Activated T-cell treated with anti-CD3 and anti-CD28 coated beads for 24 hours (primary cell): ENCODE measurements at regions not wholly inside any gene's neighbourhood (a gene's known extent, or its start where the extent isn't known, plus 50 kb on each side); places are given as distances from the start of the nearest gene placed in this dataset.
"Not testable (repeated sequence)": the region's sequence is repeated elsewhere in the genome, so short reads cannot be mapped to it uniquely, and the experiment has no call there.

Source experiments
- DNase-seq: peaks from one replicate; pipeline ENCODE4 v3.0.0-alpha.2; 2020; ENCODE audit warnings: low read depth

- no peak for DNase-seq
Observed at GRCh38 chr9:119917175-119917574, 547.9 kb upstream of the BRINP1 start.

DNA sequence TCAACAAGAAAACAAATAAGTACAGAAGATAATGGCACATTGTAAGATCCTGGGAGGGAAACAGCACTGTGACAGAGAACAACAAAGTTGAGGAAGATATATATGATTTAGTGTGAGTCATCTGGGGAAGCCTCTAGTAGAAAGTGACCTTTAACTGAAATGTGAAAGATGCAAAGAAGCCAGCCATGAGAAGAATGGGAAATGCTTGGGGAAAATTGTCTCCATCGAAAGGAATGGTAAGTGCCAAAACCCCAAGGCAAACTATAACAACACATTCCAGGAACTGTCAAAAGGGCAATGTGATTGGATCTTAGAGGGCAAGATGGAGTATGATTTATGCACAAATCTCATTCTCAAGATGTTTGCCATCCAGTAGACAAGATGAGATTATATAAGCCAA lies 537.8 kb upstream of the BRINP1 start:
- DNase-seq, result no peak

GRCh38 chr9:119905724-119906123 lies 536.5 kb upstream of the BRINP1 start:
- no peak for DNase-seq

GRCh38 chr9:119903851-119904250 lies 534.6 kb upstream of the BRINP1 start:
- no peak for DNase-seq

DNA sequence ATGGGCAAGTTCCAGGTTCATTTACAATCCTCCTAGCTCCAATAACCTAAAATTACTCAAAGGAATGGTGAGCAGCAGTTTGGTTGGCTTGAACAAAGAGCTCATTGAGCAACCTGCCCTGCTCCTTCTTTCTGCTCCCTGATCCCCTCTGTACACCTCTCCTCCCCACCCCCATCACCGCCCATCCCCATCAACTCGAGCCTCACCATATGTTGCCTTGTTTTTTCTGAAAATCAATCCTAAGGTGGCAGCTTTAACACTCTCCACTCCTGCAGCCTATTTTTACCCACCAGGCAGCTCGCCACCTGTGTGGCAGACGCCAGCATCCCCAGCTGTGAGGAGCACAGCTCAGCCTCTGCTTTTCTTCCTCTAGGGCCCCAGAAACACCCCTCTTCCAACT lies 533.4 kb upstream of the BRINP1 start:
- DNase-seq, result no peak

DNA sequence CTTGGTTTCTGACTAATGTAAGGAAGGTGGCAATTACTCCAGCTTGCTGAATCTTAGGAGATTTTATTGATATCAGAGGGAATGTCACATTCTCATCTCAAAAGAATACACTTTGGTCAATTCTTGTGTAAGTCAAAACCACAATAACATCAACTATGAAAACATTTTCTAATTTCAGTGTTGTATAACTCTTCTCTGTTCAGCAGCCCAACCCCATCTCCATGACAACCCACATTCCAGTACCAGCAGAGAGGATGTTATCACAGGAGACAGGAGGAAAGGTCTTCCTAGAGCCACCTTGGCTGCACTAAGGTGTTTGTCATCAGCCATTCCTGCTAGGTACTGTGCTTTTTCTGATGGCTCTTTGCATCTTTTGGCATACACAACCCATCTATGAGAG lies 529.1 kb upstream of the BRINP1 start:
- DNase-seq, result no peak

DNA sequence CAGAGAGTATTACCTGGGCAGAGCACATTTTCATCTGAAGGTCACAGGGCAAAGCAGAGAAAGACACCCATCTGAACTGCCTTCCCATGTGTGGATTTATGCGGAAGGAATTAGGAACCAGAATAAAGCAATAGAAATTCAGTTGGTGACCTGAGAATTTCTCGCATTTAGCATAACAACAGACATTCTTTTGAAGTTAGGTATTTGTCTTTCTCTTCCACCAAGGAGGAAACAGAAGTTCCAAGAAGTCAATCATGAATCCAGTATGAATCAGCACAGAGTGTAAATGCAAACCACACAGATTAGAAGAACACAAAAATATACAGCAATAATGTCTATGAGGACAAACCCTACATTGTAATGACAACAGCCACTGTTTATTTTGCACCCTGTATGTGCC lies 515.2 kb upstream of the BRINP1 start:
- DNase-seq, result no peak

GRCh38 chr9:119881898-119882297 lies 512.7 kb upstream of the BRINP1 start:
- no peak for DNase-seq

DNA sequence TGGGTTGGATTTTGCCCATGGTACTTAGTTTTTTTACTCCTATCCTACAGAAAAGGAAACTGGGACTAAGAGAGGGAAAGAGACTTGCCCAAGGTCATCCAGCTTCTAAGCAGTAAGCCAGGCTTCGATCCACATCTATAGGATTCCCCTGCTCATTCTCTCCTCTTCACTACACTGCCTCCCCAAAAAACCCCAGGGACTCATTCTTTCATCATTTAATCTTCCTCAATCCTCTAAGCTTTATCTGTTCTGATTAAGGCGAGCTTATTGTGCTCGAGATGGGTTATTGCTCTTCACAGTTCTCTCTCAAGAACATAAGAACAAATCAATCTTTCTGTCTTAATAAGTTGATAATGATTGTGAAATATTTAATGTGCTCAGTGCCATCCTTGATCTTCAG lies 511.1 kb upstream of the BRINP1 start:
- no peak for DNase-seq

DNA sequence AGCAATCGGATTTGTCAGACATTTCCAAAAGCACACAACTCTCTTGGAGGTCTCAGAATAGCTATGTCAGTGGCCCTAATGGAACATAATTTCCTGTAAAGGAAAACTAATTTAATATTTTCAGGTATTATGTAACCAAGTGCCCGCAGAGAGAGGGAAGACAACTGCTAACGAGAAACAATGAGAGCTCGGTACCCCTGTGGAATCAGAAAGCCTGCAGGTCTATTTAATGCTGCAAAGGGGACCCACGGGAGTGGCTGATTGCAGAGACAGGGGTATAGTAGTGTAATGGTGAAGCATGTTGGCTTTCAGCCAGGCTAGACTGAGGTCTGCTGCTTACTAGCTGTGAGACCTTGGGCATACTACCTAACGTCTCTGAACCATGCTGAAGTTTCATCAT lies 508.1 kb upstream of the BRINP1 start:
- no peak for DNase-seq

GRCh38 chr9:119873877-119874276 lies 504.6 kb upstream of the BRINP1 start:
- no peak for DNase-seq

DNA sequence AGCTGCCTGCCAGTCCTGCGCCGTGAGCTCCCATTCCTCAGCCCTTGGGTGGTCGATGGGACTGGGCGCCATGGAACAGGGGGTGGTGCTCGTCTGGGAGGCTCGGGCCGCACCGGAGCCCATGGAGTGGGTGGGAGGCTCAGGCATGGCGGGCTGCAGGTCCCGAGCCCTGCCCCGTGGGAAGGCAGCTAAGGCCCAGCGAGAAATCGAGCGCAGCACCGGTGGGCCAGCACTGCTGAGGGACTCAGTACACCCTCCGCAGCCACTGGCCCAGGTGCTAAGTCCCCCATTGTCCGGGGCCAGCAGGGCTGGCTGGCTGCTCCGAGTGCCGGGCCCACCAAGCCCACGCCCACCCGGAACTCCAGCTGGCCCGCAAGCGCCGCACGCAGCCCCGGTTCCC lies 501.0 kb upstream of the BRINP1 start:
- DNase-seq, result not testable (repeated sequence)

DNA sequence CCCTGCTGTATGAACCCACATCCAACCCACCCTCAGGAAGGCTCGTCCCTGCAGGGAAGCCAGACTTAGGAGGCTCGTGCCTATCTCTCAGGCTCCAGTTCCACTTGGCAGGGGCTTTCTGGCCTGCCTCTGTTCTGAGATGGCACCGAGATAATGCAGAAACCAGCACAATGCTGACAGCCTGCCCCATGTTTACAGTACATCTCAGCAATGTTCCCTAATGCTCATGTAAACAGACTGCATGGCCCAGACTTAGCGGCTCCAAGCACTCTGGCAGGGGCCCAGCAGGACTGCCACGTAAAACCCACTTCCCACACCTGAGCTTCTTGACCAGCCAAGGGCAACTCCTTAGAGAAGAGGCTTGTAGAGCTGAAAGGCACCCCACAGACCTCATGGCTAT lies 499.5 kb upstream of the BRINP1 start:
- no peak for DNase-seq

DNA sequence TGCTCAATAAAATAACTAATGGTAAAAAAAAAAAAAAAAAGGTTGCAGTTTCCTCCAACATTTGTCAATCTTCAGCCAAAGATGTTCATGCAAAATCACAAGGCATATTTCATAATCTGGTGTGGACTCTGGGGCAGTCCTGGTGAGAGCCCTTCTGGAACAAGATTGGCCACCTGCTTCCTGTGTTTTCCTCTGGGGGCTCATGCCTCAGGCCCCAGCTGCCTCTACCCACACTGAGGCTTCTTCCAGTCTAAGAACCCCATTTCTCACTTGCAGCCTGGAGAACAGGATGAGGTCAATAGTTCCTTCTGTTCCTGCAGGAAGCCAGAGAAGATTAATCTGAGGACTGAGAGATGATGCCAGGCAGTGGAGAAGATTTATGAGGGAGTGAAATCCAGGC lies 492.6 kb upstream of the BRINP1 start:
- DNase-seq, result no peak

DNA sequence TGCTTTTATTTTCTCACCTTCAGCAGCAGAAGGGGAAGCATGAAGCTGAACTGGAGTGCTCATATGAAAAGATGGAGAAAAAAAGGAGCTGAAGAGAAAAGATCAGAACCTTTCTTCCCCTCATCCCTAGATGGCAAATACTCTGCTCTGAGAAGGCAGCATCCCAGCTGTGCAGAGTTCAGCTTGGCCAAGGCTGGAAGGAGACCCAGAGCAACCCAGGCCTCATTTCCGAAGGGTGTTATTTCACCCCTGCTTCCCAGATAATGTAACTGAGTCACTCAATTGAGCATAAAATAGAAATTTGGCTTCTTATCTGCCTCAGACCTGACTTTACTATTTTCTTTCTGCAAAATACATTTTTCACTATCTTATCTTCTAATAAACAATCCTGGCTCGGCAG lies 489.9 kb upstream of the BRINP1 start:
- DNase-seq, result no peak

GRCh38 chr9:119853126-119853525 lies 483.9 kb upstream of the BRINP1 start:
- no peak for DNase-seq

DNA sequence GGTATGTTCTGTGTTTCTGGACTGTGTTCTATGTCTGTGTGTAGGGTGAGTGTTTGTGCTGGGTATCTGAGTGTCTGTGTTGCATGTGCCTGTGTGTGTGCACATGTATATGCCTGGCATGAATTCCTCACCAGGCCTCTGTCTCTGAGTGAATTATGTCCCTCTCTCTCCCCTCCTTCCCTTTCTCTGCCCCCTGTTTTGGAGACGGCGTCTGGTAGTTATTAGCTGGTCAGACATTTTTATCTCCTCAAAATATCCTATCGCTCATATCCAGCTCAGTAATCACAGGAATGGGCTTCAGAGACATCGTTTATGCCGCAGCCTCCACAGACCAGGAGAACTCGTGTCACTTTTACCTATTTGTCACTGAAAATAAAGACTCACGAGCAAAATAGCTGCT lies 483.2 kb upstream of the BRINP1 start:
- no peak for DNase-seq

DNA sequence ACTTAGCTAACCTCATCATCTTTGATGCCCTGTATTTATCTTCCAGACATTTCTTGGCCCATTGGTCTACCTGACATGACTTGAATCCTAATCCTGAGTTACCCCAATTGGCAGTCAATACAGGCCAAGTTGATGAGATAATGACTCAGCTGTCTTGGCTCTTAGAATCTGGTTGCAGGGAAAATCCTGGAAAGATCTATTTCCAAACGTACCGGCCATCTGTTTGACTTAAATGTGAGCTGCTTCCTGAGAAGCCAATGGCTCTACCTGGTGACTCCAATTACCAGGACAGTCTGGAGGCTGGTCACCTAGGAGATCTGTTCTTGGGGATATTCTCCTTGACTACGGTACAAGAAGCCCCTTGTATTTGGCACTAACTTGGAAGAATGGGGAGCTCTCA lies 475.2 kb upstream of the BRINP1 start:
- DNase-seq, result no peak

DNA sequence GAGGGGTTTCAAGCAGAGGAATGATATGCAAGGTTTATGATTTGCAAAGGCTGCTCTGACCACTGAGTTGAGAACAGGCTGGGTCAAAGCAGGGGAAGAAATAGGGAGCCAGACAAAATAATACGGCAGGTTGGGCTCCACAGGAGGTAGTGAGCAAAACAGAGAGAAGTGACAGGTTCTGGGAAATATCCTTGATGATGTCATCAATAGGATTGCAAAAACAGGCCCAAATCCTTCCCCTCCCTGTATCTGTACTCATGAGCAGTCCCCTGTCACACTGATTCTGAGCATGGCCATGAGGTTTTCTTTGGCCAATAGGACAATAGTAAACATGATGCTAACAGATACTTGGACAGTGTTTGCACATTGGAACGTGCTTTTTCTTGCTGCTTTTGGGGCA lies 471.8 kb upstream of the BRINP1 start:
- no peak for DNase-seq

DNA sequence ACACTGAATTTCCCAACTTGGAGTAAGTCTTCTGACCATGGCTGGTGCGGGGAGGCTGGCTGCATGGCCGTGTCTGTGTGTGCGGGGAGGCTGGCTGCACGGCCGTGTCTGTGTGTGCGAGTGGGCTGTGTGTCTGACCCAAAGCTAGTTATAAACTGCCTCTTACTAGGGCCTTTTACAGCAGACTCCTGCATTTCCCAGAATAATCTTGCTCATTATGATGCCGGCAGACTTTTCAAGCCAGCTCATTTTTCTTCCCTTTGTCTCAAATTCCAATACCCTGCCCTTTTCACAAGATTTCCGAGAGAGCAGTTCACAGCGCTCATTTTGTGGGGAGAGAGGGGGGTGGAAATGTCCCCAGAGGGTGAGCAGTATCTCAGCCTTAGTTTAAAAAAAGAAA lies 470.7 kb upstream of the BRINP1 start:
- no peak for DNase-seq

DNA sequence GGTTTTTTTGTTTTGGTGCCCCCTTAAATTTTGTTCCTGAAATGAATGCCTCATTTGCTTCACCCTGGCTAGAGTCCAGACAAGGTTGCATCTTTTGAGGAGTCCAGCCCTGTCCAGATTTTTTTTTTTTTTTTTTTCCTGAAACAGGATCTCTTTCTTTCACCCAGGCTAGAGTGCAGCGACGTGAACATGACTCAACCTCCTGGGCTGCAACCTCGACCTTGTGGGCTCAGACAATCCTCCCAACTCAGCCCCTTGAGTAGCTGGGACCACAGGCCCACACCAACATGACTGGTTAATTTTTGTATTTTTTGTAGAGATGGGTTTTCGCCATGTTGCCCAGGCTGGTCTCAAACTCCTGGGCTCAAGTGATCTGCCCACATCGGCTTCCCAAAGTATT lies 469.0 kb upstream of the BRINP1 start:
- no peak for DNase-seq

GRCh38 chr9:119836036-119836435 lies 466.8 kb upstream of the BRINP1 start:
- DNase-seq, result no peak

GRCh38 chr9:119834064-119834620 lies 464.9 kb upstream of the BRINP1 start:
- DNase-seq, result no peak

DNA sequence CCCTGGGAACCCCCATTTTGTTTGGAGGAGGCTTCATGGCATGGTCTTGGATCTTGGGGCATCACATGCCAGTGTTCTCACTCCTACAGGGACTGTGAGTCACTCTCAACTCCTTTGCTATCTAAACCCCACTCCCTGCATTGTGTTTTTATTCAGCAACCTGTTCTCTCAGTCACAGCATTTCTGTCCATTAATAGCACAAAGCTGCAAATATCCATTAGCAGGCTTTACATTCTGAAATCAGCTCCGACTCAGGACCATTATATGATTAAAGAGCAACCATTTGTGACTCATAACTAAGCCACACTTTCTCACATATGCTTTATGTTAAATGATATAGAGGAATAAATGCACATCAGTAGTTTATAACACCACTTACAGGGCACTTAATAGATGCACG lies 462.1 kb upstream of the BRINP1 start:
- no peak for DNase-seq

DNA sequence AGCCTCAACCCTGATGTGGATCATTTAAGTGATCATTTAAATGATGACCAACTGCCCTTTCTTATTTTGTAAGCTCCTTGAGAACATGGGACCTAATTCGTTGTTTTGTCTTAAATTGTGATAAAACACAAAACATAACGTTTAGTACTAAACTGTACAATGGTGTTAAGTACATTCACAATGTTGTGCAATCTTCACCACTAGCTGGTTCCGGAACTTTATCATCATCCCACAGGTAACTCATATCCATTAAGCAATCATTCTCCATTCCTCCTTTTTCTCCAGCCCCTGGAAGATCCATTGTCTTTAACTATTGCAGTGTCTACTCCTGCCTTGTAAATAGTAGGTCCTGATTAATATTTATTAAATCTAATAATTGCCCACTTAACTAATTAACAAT lies 460.5 kb upstream of the BRINP1 start:
- DNase-seq, result no peak
